Ovary (tissue), 7 donors: ENCODE measurements at regions not wholly inside any gene's neighbourhood (a gene's known extent, or its start where the extent isn't known, plus 50 kb on each side); places are given as distances from the start of the nearest gene placed in this dataset.

Experiments used
- DNase-seq, 5 donors: peaks; one replicate each; pipeline ENCODE4 v3.0.0-alpha.2; 2019 to 2020
- H3K27ac ChIP-seq, 2 donors: fragments of 200-600 bp; one replicate each; pipeline versions ENCODE4 v1.5.1 to v1.8.0; 2019 to 2022
- H3K27me3 ChIP-seq: fragments of 200-600 bp; one replicate; pipeline ENCODE4 v1.8.0; 2022
- H3K36me3 ChIP-seq: fragments of 200-600 bp; sonication (generic); one replicate; pipeline ENCODE4 v1.5.1; 2019
- H3K4me1 ChIP-seq: one replicate; pipeline ENCODE4 v1.8.1; 2013; ENCODE audit warnings: mild to moderate bottlenecking, moderate library complexity; ENCODE audit not compliant: insufficient read depth
- H3K4me3 ChIP-seq: fragments of 200-600 bp; sonication (generic); one replicate; pipeline ENCODE4 v1.5.1; 2017
- H3K9me3 ChIP-seq, 2 donors: fragments of 200-600 bp in 1 of 2; sonication (generic) in 1 of 2; one replicate each; pipeline versions ENCODE4 v1.5.1 to v1.8.1; 2013 to 2019; ENCODE audit warnings: mild to moderate bottlenecking in 1 of 2, moderate library complexity in 1 of 2
- EP300 ChIP-seq: sonication (generic); formaldehyde crosslinking; IDR thresholded peaks from one replicate; pipeline ENCODE4 v1.6.1; 2017; ENCODE audit warnings: antibody characterized with exemption
- POLR2A ChIP-seq: fragments of 450-650 bp; IDR thresholded peaks from one replicate; pipeline ENCODE4 v1.6.1; 2017; ENCODE audit warnings: antibody characterized with exemption, mild to moderate bottlenecking, moderate library complexity
- WGBS, 3 donors: extraction: QIAGEN DNeasy Blood & Tissue Kit in 1 of 3; methylation state at CpG; one replicate each; pipeline versions ENCODE4 v1.1.5 to v1.1.7; 2013 to 2017; 5-methylcytosine and 5-hydroxymethylcytosine counted together
- intact Hi-C, 4 donors: fragments of 100-400 bp; cut with DNase I; formaldehyde crosslinking; loops; one replicate each; pipeline versions ENCODE4 v1.11.0 to v1.15.1; 2022 to 2023
- TF ChIP-seq, protein P1 (sequence below), 3 donors: fragments of 450-650 bp in 2 of 3; fragments of 200-600 bp in 1 of 3; IDR thresholded peaks; one replicate each; pipeline versions ENCODE4 v1.5.1 to v1.8.0; 2016 to 2022; ENCODE audit warnings: antibody characterized with exemption in 3 of 3, mild to moderate bottlenecking in 1 of 3
- donor health status: DM: no; HTN: no; CAD: no; lungs with moderate emphysema.
- donor health status: DM: no; HTN: no; CAD: no.
- donor health status: Bipolar disorder and iron deficiency.
- donor health status: DM: no; HTN: no; CAD: no.
- donor health status: DM: yes; HTN: yes; CAD: no.

- no peaks in the 10 kb centered on the region for H3K9me3 ChIP-seq
- intact Hi-C loops, result no loop called here
- TF ChIP-seq, protein P1, sequence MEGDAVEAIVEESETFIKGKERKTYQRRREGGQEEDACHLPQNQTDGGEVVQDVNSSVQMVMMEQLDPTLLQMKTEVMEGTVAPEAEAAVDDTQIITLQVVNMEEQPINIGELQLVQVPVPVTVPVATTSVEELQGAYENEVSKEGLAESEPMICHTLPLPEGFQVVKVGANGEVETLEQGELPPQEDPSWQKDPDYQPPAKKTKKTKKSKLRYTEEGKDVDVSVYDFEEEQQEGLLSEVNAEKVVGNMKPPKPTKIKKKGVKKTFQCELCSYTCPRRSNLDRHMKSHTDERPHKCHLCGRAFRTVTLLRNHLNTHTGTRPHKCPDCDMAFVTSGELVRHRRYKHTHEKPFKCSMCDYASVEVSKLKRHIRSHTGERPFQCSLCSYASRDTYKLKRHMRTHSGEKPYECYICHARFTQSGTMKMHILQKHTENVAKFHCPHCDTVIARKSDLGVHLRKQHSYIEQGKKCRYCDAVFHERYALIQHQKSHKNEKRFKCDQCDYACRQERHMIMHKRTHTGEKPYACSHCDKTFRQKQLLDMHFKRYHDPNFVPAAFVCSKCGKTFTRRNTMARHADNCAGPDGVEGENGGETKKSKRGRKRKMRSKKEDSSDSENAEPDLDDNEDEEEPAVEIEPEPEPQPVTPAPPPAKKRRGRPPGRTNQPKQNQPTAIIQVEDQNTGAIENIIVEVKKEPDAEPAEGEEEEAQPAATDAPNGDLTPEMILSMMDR (IDR thresholded peaks at IDR 0.05), result no peak
- TF ChIP-seq POLR2A, result no peak
- no peak for TF ChIP-seq EP300
- WGBS, 3 donors, result 2 to 5% (median 3%) methylated on average over 12 of the region's 12 CpGs
- no peaks in the 10 kb centered on the region for H3K36me3 ChIP-seq
- H3K27me3 ChIP-seq, result no peaks in the 10 kb centered on the region
- H3K27ac ChIP-seq, result no peak overlapping the region
- no peak overlapping the region for H3K4me3 ChIP-seq
- H3K4me1 ChIP-seq, result peaks cover 2% of the 10 kb centered on the region
- peak; percentile 35 to 73 (median 55) for DNase-seq
These were observed 94.2 kb downstream of the FAM50B start for GRCh38 chr6:3943331-3943765.

GRCh38 chr6:3944246-3944645, 95.1 kb downstream of the FAM50B start:
- Histone ChIP-seq H3K36me3 (no peaks in the 10 kb centered on the region), H3K4me3 (no peak overlapping the region), H3K27ac (no peak overlapping the region), H3K4me1 (peaks cover 2% of the 10 kb centered on the region), H3K9me3 (no peaks in the 10 kb centered on the region), H3K27me3 (no peaks in the 10 kb centered on the region)
- TF ChIP-seq, protein P1 (IDR thresholded peaks at IDR 0.05), result no peak
- TF ChIP-seq EP300 (no peak), POLR2A (no peak)
- no peak for DNase-seq
- 86 to 91% (median 87%) methylated on average over 5 of the region's 5 CpGs for WGBS, 3 donors
- intact Hi-C loops, result no loop called here

GRCh38 chr6:3946778-3947177, 97.6 kb downstream of the FAM50B start:
- no peaks in the 10 kb centered on the region for H3K27me3 ChIP-seq
- TF ChIP-seq EP300 (no peak), POLR2A (no peak)
- TF ChIP-seq, protein P1 (IDR thresholded peaks at IDR 0.05), result no peak
- 64 to 74% (median 71%) methylated on average over 12 of the region's 12 CpGs for WGBS, 3 donors
- peaks cover 2% of the 10 kb centered on the region for H3K4me1 ChIP-seq
- no peak overlapping the region for H3K4me3 ChIP-seq
- no peaks in the 10 kb centered on the region for H3K36me3 ChIP-seq
- H3K9me3 ChIP-seq, result no peaks in the 10 kb centered on the region
- H3K27ac ChIP-seq, result no peak overlapping the region
- intact Hi-C loops, result no loop called here
- no peak for DNase-seq

GRCh38 chr6:3948866-3949265, 99.7 kb downstream of the FAM50B start:
- intact Hi-C loops, result no loop called here

More at GRCh38 chr6:3948866-3949265, 99.7 kb downstream of the FAM50B start:
- DNase-seq, result no peak
- Histone ChIP-seq H3K9me3 (no peaks in the 10 kb centered on the region), H3K4me3 (no peak overlapping the region), H3K27ac (no peak overlapping the region), H3K4me1 (no peaks in the 10 kb centered on the region), H3K27me3 (no peaks in the 10 kb centered on the region), H3K36me3 (no peaks in the 10 kb centered on the region)
- 59 to 66% (median 62%) methylated on average over 4 of the region's 4 CpGs for WGBS, 3 donors
- TF ChIP-seq, protein P1 (IDR thresholded peaks at IDR 0.05), result no peak
- no peak for TF ChIP-seq EP300
- no peak for TF ChIP-seq POLR2A
